Thyroid gland (tissue), 4 donors: ENCODE measurements at regions not wholly inside any gene's neighbourhood (a gene's known extent, or its start where the extent isn't known, plus 50 kb on each side); places are given as distances from the start of the nearest gene placed in this dataset.

ENCODE experiments used
- DNase-seq, 2 donors: peaks; one replicate each; pipeline ENCODE4 v3.0.0-alpha.2; 2019
- H3K27ac ChIP-seq, 3 donors: fragments of 200-600 bp; sonication (generic); 1 replicate in 2 of 3; 2 replicates in 1 of 3; pipeline ENCODE4 v1.5.1; 2016 to 2019; ENCODE audit warnings: mild to moderate bottlenecking in 1 of 3, moderate library complexity in 1 of 3
- H3K27me3 ChIP-seq: fragments of 200-600 bp; sonication (generic); one replicate; pipeline ENCODE4 v1.5.1; 2019
- H3K36me3 ChIP-seq, 2 donors: fragments of 200-600 bp; sonication (generic); one replicate each; pipeline ENCODE4 v1.5.1; 2016 to 2019
- H3K4me1 ChIP-seq, 2 donors: fragments of 200-600 bp; sonication (generic); one replicate each; pipeline ENCODE4 v1.5.1; 2017 to 2019
- H3K4me3 ChIP-seq, 3 donors: fragments of 200-600 bp; sonication (generic); replicated peaks in 1 of 3; 1 replicate in 2 of 3; 2 replicates in 1 of 3; pipeline ENCODE4 v1.5.1; 2016; ENCODE audit warnings: mild to moderate bottlenecking in 1 of 3
- H3K9me3 ChIP-seq: fragments of 200-600 bp; sonication (generic); one replicate; pipeline ENCODE4 v1.5.1; 2017
- POLR2A ChIP-seq, 2 donors: fragments of 450-650 bp; IDR thresholded peaks; one replicate each; pipeline ENCODE4 v1.6.1; 2017; ENCODE audit warnings: antibody characterized with exemption in 2 of 2, mild to moderate bottlenecking in 2 of 2, moderate library complexity in 1 of 2
- WGBS, 2 donors: methylation state at CpG; one replicate each; pipeline ENCODE4 v1.1.5; 2017; 5-methylcytosine and 5-hydroxymethylcytosine counted together
- intact Hi-C: fragments of 100-400 bp; cut with DNase I; formaldehyde crosslinking; loops from one replicate; pipeline ENCODE4 v1.15.1; 2023
- TF ChIP-seq, protein P1 (sequence below), 6 experiments: fragments of 200-600 bp in 3 of 6; fragments of 450-650 bp in 3 of 6; sonication (generic) in 3 of 6; IDR thresholded peaks; one replicate each; pipeline ENCODE4 v1.5.1; 2016 to 2019; ENCODE audit warnings: antibody characterized with exemption in 6 of 6, mild to moderate bottlenecking in 2 of 6, inconsistent platforms in 1 of 6, moderate library complexity in 1 of 6

DNA sequence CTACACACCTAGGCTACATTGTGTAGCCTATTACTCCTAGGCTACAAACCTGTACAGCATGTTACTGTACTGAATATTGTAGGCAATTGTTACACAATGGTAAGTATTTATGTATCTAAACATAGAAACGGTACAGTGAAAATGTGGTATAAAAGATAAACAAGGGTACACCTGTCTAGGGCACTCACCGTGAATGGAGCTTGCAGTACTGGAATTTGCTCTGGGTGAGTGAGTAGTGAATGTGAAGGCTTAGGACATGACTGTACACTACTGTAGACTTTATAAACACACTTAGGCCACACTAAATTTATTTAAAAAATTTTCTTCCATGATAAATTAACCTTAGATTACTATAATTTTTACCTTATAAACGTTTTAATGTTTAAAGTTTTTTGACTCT lies 171.7 kb upstream of the NCAM1 start:
- DNase-seq = no peak
- no peaks in the 10 kb centered on the region for H3K27me3 ChIP-seq
- H3K4me1 ChIP-seq = peaks cover 4 to 6% of the 10 kb centered on the region in 2 donors
- no peak overlapping the region for H3K27ac ChIP-seq
- 31 to 42% methylated on average over 3 of the region's 3 CpGs for whole genome bisulfite sequencing, 2 donors
- no peak for TF ChIP-seq POLR2A (IDR thresholded peaks at IDR 0.05)
- TF ChIP-seq, protein P1, sequence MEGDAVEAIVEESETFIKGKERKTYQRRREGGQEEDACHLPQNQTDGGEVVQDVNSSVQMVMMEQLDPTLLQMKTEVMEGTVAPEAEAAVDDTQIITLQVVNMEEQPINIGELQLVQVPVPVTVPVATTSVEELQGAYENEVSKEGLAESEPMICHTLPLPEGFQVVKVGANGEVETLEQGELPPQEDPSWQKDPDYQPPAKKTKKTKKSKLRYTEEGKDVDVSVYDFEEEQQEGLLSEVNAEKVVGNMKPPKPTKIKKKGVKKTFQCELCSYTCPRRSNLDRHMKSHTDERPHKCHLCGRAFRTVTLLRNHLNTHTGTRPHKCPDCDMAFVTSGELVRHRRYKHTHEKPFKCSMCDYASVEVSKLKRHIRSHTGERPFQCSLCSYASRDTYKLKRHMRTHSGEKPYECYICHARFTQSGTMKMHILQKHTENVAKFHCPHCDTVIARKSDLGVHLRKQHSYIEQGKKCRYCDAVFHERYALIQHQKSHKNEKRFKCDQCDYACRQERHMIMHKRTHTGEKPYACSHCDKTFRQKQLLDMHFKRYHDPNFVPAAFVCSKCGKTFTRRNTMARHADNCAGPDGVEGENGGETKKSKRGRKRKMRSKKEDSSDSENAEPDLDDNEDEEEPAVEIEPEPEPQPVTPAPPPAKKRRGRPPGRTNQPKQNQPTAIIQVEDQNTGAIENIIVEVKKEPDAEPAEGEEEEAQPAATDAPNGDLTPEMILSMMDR (IDR thresholded peaks at IDR 0.05) = no peak
- H3K36me3 ChIP-seq = no peaks in the 10 kb centered on the region
- H3K4me3 ChIP-seq = no peak overlapping the region
- intact Hi-C loops = no loop called here
- H3K9me3 ChIP-seq = no peaks in the 10 kb centered on the region

DNA sequence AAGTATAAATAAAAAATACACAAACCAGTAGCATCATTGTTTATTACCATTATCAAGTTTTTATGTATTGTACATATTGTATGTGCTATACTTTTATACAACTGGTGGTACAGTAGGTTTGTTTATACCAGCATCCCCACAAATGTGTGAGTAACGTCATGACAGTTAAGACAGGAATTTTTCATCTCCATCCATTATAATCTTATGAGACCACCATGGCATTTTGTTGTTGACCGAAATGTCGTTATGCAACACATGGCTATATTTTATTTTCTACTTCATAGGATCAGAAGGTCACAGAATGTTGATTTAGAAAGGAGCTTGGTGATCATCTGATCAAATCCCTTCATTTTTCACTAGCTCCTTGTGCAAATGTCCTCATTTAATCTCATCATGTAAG lies 170.9 kb upstream of the NCAM1 start:
- intact Hi-C loops = no loop called here
- DNase-seq = no peak
- WGBS, 2 donors = 92 to 96% methylated on average over 3 of the region's 3 CpGs
- H3K27ac ChIP-seq = no peak overlapping the region
- peaks cover 0 to 6% of the 10 kb centered on the region in 2 donors for H3K4me1 ChIP-seq
- no peaks in the 10 kb centered on the region for H3K27me3 ChIP-seq
- TF ChIP-seq, protein P1 (IDR thresholded peaks at IDR 0.05) = no peak
- TF ChIP-seq POLR2A (IDR thresholded peaks at IDR 0.05) = no peak
- no peaks in the 10 kb centered on the region for H3K36me3 ChIP-seq
- no peaks in the 10 kb centered on the region for H3K9me3 ChIP-seq
- H3K4me3 ChIP-seq = no peak overlapping the region

DNA sequence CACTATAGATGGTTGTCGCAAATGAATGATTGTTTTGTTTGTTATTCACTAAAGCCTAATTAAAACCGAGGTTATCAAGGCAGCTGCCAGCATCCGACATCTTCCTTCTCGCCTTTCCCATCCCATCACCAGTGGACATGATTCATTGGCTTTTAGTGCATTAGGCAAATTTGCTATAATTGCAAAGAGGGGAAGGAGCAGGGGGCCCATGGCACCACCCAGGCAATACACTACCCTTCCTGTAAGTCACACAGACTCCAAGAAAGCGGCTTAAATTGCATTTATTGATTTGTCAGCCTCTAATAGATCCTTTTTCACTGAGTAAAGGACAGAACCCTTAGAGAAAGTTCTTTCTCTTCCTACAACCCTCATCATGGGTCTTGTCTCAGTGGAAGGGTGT lies 169.2 kb upstream of the NCAM1 start:
- intact Hi-C loops = no loop called here
- H3K4me3 ChIP-seq = no peak overlapping the region
- 92 to 98% methylated on average over 5 of the region's 5 CpGs for WGBS, 2 donors
- H3K27ac ChIP-seq = no peak overlapping the region
- no peaks in the 10 kb centered on the region for H3K27me3 ChIP-seq
- no peak for TF ChIP-seq POLR2A (IDR thresholded peaks at IDR 0.05)
- TF ChIP-seq, protein P1 (IDR thresholded peaks at IDR 0.05) = no peak
- H3K36me3 ChIP-seq = no peaks in the 10 kb centered on the region
- H3K9me3 ChIP-seq = no peaks in the 10 kb centered on the region
- H3K4me1 ChIP-seq = peaks cover 18 to 20% of the 10 kb centered on the region in 2 donors
- no peak for DNase-seq

DNA sequence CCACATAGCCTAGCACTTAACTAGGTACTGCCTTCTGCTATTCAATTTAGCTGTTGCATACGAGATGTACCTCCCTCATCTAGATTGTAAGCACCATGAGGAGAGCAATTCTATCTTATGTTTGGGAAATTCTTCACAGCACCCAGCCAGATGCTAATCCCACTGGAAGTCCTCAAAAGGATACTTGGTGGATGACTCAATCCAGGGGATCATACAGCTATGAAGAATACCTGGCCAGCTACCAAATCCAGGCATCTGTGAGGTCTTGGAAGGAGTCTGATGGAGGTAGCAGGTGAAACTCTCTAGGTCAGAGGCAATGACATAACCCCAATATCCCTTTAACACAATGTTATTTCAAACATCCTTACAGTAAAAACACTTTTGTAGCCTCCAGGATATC lies 167.8 kb upstream of the NCAM1 start:
- H3K4me3 ChIP-seq = no peak overlapping the region
- no peak for TF ChIP-seq POLR2A (IDR thresholded peaks at IDR 0.05)
- TF ChIP-seq, protein P1 (IDR thresholded peaks at IDR 0.05) = no peak
- no peaks in the 10 kb centered on the region for H3K27me3 ChIP-seq
- H3K36me3 ChIP-seq = no peaks in the 10 kb centered on the region
- no peaks in the 10 kb centered on the region for H3K9me3 ChIP-seq
- peaks cover 27 to 29% of the 10 kb centered on the region in 2 donors for H3K4me1 ChIP-seq
- 77 to 95% methylated on average over 1 of the region's 1 CpG for WGBS, 2 donors
- DNase-seq = no peak
- intact Hi-C loops = no loop called here
- H3K27ac ChIP-seq = no peak overlapping the region

DNA sequence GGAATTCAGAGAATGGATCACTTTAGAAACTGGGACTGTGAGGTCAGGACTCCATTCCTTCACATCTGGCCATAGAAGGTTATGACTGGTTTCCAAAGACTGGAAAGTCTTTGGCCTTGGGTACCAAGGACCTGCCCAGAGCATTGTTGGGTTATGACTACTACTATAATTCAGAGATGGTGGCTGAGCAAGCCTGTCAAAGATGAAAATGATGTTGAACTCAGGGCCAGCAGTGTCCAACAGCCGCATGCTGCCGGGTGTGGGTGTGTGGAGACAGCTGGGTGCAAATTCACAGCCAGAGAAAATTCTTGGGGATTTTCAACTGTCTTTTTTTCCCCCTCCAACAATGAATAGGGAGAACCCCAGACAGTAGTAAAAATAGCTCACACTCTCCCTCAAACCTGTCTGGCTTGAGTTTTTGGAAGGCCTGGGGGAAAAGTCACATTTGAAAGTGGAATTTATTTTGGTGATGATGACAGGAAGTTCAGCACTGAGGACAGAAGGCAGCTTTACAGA lies 166.8 kb upstream of the NCAM1 start:
- WGBS, 2 donors = 74 to 81% methylated on average over 2 of the region's 2 CpGs
- no peak overlapping the region for H3K27ac ChIP-seq
- TF ChIP-seq POLR2A (IDR thresholded peaks at IDR 0.05) = no peak
- TF ChIP-seq, protein P1 (IDR thresholded peaks at IDR 0.05) = no peak
- intact Hi-C loops = no loop called here
- no peak overlapping the region for H3K4me3 ChIP-seq
- no peaks in the 10 kb centered on the region for H3K9me3 ChIP-seq
- peaks cover 27 to 29% of the 10 kb centered on the region in 2 donors for H3K4me1 ChIP-seq
- H3K36me3 ChIP-seq = no peaks in the 10 kb centered on the region
- H3K27me3 ChIP-seq = no peaks in the 10 kb centered on the region
- no peak for DNase-seq
